ENCODE measurements at regions not wholly inside any gene's neighbourhood (a gene's known extent, or its start where the extent isn't known, plus 50 kb on each side); places are given as distances from the start of the nearest gene placed in this dataset.
"Not testable (repeated sequence)": the region's sequence is repeated elsewhere in the genome, so short reads cannot be mapped to it uniquely, and the experiment has no call there.

GRCh38 chr2:180604077-180604476, 376.3 kb upstream of the UBE2E3 start:
- DNase-seq (ENCODE audit: low spot score), result no peak

- DNase-seq (ENCODE audit: low spot score), result no peak
Measured at GRCh38 chr2:180601016-180601415, 379.4 kb upstream of the UBE2E3 start.

- no peak for DNase-seq (ENCODE audit: low spot score)
Measured at GRCh38 chr2:180599804-180600203, 380.6 kb upstream of the UBE2E3 start.

DNA sequence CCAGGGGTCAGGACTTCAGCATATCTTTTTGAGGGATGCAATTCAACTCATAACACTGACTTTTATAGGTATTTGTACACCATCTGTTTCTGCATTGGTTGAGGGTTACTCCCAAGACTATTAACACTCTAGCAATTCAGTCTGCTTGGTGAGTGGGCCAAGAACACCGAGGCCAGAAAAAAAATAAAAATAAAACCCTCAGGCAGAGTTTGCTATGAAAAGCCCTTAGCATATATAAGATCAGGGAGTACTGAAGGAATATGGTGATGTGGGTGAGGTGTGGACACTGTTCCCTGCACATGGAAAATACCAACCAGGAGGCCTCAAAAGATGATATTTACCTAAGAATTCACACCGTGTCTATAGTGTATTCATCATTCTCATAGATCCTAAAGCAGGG, 383.2 kb upstream of the UBE2E3 start:
- DNase-seq (ENCODE audit: low spot score), result no peak

DNA sequence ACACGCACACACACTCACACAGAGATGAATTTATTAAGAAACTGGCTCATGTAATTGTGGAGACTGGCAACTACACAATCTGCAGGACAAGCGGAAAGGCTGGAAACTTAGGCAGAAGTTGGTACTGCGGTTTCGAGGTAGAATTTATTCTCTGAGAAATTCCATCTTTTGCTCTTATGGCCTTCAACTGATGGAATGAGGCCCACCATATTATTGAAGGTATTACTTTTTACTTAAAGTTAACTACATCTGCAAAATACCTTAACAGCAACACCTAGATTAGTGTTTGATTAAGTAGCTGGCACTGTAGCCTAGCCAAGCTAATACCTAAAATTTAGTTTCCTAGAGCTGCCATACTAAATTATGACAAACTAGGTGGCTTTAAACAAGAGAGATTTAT, 384.0 kb upstream of the UBE2E3 start:
- DNase-seq (ENCODE audit: low spot score), result no peak

- no peak for DNase-seq (ENCODE audit: low spot score)
Measured at GRCh38 chr2:180591947-180592346, 388.5 kb upstream of the UBE2E3 start.

DNA sequence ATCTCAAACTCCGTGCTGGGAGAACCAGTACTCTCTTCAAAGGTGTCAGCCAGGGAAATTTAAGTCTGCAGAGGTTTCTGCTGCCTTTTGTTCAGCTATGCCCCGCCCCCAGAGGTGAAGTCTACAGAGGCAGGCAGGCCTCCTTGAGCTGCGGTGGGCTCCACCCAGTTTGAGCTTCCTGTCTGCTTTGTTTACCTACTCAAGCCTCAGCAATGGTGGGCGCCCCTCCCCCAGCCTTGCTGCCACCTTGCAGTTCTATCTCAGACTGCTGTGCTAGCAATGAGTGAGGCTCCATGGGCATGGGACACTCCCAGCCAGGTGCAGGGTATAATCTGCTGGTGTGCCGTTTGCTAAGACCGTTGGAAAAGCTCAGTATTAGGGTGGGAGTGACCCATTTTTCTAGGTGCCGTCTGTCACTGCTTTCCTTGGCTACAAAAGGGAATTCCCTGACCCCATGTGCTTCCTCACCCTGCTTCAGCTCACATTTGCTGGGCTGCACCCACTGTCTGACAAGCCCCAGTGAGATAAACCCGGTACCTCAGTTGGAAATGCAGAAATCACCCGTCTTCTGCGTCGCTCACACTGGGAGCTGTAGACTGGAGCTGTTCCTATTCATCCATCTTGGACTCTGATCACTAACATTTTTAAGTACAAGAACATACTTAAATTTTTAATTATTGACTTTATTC, 389.2 kb upstream of the UBE2E3 start:
- not testable (repeated sequence) for DNase-seq (ENCODE audit: low spot score)

GRCh38 chr2:180583441-180584140, 396.8 kb upstream of the UBE2E3 start:
- DNase-seq (ENCODE audit: low spot score), result peak; percentile 28

DNA sequence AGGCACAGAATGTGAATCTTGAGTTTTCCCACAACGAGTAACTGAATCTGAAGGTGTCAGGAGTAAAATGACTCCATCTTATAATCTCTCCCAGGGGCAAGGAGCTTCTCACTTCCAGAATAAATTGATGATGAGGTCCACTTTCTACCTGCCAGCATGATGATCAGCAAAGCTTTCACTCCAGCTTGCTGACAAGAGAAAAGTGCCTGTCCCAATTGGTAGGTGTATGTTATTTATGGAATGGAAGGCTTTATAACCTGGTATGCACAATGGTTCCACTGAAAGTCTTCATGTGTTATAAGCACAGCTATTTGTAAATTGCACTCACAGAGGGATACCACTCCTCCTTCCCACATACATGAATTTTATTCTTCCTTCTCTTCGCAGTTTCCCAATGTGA, 401.0 kb upstream of the UBE2E3 start:
- no peak for DNase-seq (ENCODE audit: low spot score)

- DNase-seq (ENCODE audit: low spot score), result no peak
Measured at GRCh38 chr2:180578441-180578840, 402.0 kb upstream of the UBE2E3 start.

DNA sequence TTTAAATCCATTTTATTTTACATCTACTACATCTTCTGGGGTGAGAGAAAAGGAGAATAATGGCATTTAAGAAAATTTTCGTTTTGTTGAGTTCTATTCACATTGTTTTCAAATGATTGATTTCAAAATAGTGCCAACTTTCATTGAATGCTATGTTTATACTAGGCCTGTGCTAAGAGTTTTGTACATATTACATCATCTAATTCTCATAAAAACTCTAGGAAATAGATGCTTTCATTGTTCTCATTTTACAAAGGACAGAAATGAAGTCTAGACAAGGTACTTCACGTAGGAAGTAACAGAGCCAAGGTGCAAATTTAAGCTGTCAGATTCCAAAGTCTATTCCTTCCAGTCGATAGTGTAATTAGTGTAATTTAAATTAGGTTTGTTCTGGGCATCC, 402.8 kb upstream of the UBE2E3 start:
- no peak for DNase-seq (ENCODE audit: low spot score)

DNA sequence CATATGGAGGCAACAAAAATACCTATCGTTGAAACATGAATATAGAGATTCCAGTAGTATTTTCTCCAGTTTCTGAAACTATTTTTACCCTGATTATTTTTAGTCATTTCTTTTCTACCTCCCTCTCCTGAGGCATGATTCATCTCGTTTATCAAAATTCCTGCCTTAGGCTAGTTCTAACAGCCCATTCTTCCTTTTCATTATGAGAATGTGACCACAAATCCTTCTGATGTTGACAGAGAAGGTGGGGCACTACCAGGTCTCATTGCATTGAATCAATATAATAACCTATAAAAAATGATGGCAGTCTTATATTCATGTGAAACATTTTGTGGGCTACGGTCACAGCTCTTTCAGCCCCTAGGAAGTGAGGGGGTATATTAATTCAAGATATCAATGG, 406.5 kb upstream of the UBE2E3 start:
- DNase-seq (ENCODE audit: low spot score), result no peak

- no peak for DNase-seq (ENCODE audit: low spot score)
Measured at GRCh38 chr2:180572346-180572745, 408.1 kb upstream of the UBE2E3 start.

DNA sequence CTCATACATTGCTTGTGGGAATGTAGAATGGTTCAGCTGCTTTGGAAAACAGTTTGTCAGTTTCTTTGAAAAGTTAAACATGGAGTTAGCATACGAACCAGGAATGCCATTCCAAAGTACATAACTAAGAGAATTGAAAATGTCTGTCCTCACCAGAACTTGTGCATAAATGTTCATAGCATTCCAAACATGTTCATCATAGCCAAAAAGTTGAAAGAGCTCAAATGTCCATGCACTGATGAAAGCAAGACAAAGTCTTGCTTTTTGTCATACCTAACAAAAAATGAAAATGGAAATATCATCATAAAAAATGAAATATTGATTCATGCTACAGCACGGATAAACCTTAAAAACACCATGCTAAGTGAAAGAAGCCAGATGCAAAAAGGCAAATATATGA, 408.8 kb upstream of the UBE2E3 start:
- no peak for DNase-seq (ENCODE audit: low spot score)

DNA sequence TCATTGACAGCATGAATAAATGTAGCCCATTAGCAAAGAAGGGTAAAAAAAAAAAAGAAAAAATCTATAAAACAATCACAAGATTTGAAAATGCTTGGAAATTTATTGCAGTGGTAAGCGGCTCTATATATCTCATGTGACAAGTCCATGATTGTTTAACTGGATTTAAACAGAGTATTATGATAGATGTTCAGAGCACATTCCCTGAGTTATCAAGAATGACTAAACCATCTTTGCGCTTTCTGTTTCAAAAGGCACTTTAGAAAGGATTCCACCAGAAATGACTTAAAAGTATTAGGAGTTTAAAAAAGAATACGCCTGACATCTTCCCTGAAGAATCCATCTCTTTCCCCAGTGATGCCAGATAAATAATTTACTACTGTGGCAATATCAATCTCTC, 409.5 kb upstream of the UBE2E3 start:
- DNase-seq (ENCODE audit: low spot score), result no peak

GRCh38 chr2:180564051-180564450, 416.4 kb upstream of the UBE2E3 start:
- no peak for DNase-seq (ENCODE audit: low spot score)

- DNase-seq (ENCODE audit: low spot score), result no peak
Measured at GRCh38 chr2:180562378-180562777, 418.0 kb upstream of the UBE2E3 start.

DNA sequence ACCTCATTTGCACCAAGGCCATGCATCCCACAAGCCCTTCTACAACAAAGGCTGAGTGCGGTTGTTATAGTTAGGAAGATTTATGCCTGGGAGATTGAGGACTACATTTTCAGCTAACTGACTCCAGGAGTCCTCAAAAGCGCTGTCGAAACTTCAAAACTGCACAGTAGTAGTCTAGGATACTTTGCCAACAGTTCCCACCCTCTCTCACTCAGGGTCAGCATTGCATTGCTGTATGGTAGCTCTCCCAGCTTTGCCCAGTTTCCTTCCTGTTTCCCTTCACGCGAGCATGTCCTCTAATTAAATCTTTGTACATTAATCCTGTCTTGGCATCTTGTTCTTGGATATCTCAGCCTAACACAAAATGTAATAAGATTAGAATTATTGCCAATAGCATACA, 420.6 kb upstream of the UBE2E3 start:
- no peak for DNase-seq (ENCODE audit: low spot score)

DNA sequence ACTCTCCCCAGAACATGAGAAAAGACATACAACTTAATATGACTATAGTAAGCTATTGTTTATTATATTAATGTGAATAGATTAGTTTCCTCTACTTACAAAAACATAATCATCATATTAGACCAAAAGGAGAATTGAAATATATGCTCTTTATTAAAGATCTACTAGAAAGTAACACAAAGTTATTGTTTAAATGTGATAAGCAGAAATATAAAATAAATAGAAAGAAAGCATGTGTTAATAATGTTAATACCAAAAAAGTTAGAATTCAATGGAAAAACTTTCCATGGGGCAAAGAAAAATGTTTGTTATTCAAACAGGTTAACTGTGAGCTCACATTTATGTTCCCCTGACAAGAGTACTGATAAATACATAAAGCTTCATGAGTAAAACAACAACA, 421.4 kb upstream of the UBE2E3 start:
- DNase-seq (ENCODE audit: low spot score), result no peak

GRCh38 chr2:180555391-180555965, 424.9 kb upstream of the UBE2E3 start:
- no peak for DNase-seq (ENCODE audit: low spot score)

DNA sequence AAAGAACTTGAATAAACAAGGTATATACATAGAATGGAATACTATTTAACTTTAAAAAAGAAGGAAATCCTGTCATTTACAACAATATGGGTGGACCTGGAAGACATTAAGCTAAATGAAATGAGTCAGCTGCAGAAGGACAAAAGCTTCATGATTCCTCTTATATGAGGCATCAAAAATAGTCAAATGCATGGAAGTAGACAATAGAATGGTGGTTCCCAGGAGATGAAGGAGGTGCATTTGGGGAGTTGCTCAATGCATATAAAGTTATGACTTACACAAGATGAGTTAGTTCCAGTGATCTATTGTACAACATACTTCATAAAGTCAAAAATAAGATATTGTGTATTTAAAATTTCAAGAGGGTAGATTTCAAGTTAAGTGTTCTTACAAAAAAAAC, 426.1 kb upstream of the UBE2E3 start:
- DNase-seq (ENCODE audit: low spot score), result no peak

DNA sequence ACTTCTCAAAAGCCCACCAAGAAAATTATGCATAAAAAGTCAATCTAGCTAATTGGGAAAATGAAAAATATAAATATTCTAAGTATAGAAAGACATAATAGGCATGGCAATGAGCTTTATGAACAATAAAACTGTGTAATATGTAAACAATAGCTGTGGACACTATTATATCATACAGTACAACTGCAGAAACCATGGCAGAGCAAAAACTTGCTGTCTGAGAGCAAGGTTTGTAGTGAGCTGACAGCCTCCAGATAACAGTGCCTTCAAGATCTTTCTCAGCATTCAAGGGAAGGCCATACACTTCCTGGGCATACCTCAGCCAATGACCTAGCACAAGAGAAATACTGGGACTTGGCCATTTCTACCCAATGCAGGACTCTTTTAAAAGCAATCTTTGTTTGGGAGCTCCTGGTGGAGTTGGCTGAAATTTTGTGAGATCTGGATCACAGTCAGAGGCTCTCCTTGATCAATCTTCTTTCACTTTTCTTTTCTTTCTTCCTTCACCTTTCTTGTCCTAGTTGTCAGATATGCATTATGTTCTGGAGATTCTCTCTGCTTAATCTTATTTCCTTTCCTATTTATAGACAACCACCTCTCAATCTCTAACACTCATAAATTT, 427.2 kb upstream of the UBE2E3 start:
- no peak for DNase-seq (ENCODE audit: low spot score)

DNA sequence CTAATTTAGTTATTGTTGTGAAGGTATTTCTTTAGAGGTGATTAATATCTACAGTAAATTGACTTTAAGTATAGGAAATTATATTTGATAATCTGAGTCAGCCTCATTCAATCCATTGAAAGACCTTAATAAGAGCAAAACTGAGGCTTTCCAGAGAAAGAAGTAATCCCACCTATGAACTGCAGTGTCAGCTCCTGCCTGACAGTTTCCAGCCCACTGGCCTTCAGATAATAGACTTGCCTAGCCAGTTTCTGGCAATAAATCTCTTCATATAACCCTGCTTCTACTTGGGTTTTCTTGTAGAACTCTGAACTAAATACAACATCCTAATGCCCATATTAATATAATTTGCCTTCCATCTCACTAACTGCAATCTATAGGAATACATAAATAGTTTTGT, 437.9 kb upstream of the UBE2E3 start:
- DNase-seq (ENCODE audit: low spot score), result no peak
